Tibial nerve (tissue), 4 donors: ENCODE measurements at regions not wholly inside any gene's neighbourhood (a gene's known extent, or its start where the extent isn't known, plus 50 kb on each side); places are given as distances from the start of the nearest gene placed in this dataset.

ENCODE experiments used
- EP300 ChIP-seq, 2 donors: sonication (generic); formaldehyde crosslinking; IDR thresholded peaks; one replicate each; pipeline ENCODE4 v1.6.1; 2017; ENCODE audit warnings: antibody characterized with exemption in 2 of 2, mild to moderate bottlenecking in 1 of 2
- POLR2A ChIP-seq, 2 donors: fragments of 450-650 bp; IDR thresholded peaks; one replicate each; pipeline ENCODE4 v1.6.1; 2017; ENCODE audit warnings: antibody characterized with exemption in 2 of 2, mild to moderate bottlenecking in 2 of 2, moderate library complexity in 2 of 2
- TF ChIP-seq, protein P1 (sequence below), 5 experiments: fragments of 200-600 bp in 3 of 5; fragments of 450-650 bp in 2 of 5; sonication (generic) in 3 of 5; IDR thresholded peaks; one replicate each; pipeline ENCODE4 v1.5.1; 2016 to 2019; ENCODE audit warnings: antibody characterized with exemption in 5 of 5, mild to moderate bottlenecking in 3 of 5, moderate library complexity in 2 of 5

DNA sequence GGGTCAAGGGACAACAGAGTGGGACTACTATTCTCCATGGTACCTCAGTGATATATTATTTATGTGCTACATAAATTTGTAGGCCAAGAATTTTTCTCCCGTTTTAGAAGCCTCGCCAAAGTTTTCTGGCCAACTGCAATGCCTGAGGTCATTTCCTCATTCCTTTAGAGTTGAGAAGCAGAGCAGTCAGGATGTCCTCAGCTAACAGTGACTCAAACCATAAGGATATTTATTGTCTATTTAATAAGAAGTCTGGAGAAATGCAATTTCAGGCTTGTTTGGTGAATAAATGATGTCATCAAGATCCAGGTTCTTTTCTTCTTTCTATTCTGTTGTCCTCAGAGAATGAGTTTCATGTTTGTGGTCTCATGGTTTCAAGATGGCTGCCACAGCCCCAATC lies 91.0 kb downstream of the ADCYAP1 start:
- TF ChIP-seq, protein P1, sequence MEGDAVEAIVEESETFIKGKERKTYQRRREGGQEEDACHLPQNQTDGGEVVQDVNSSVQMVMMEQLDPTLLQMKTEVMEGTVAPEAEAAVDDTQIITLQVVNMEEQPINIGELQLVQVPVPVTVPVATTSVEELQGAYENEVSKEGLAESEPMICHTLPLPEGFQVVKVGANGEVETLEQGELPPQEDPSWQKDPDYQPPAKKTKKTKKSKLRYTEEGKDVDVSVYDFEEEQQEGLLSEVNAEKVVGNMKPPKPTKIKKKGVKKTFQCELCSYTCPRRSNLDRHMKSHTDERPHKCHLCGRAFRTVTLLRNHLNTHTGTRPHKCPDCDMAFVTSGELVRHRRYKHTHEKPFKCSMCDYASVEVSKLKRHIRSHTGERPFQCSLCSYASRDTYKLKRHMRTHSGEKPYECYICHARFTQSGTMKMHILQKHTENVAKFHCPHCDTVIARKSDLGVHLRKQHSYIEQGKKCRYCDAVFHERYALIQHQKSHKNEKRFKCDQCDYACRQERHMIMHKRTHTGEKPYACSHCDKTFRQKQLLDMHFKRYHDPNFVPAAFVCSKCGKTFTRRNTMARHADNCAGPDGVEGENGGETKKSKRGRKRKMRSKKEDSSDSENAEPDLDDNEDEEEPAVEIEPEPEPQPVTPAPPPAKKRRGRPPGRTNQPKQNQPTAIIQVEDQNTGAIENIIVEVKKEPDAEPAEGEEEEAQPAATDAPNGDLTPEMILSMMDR (IDR thresholded peaks at IDR 0.05) = no peak
- TF ChIP-seq POLR2A (IDR thresholded peaks at IDR 0.05) (no peak), EP300 (IDR thresholded peaks at IDR 0.05) (no peak)
